Esophagus squamous epithelium (tissue), 5 donors: ENCODE measurements at regions not wholly inside any gene's neighbourhood (a gene's known extent, or its start where the extent isn't known, plus 50 kb on each side); places are given as distances from the start of the nearest gene placed in this dataset.

Source experiments
- DNase-seq: peaks from one replicate; lab custom pipeline; 2025; lab: John Stamatoyannopoulos, UW
- H3K27ac ChIP-seq, 4 donors: fragments of 200-600 bp; sonication (generic); one replicate each; pipeline ENCODE4 v1.5.1; 2016 to 2019; ENCODE audit warnings: mild to moderate bottlenecking in 1 of 4
- H3K27me3 ChIP-seq, 4 donors: fragments of 200-600 bp; sonication (generic); 1 replicate in 3 of 4; 2 replicates in 1 of 4; pipeline versions ENCODE4 v1.5.1 to v1.6.0; 2017 to 2021; ENCODE audit warnings: antibody characterized with exemption in 1 of 4
- H3K36me3 ChIP-seq, 3 donors: fragments of 200-600 bp; sonication (generic); one replicate each; pipeline ENCODE4 v1.5.1; 2016 to 2019
- H3K4me1 ChIP-seq, 3 donors: fragments of 200-600 bp; sonication (generic); one replicate each; pipeline ENCODE4 v1.5.1; 2017 to 2019
- H3K4me3 ChIP-seq, 4 donors: fragments of 200-600 bp; sonication (generic); 1 replicate in 3 of 4; 2 replicates in 1 of 4; pipeline ENCODE4 v1.5.1; 2016 to 2019; ENCODE audit warnings: mild to moderate bottlenecking in 2 of 4, moderate library complexity in 1 of 4
- H3K9me3 ChIP-seq, 3 donors: fragments of 200-600 bp; sonication (generic); one replicate each; pipeline ENCODE4 v1.5.1; 2016 to 2019
- CTCF ChIP-seq, 6 experiments: fragments of 450-650 bp in 4 of 6; fragments of 200-600 bp in 2 of 6; sonication (generic) in 2 of 6; IDR thresholded peaks; one replicate each; pipeline ENCODE4 v1.5.1; 2016 to 2019; ENCODE audit warnings: antibody characterized with exemption in 6 of 6, mild to moderate bottlenecking in 4 of 6, moderate library complexity in 4 of 6
- POLR2A ChIP-seq, 4 donors: fragments of 450-650 bp; IDR thresholded peaks; one replicate each; pipeline ENCODE4 v1.6.1; 2017; ENCODE audit warnings: antibody characterized with exemption in 4 of 4, mild to moderate bottlenecking in 4 of 4, moderate library complexity in 3 of 4
- WGBS, 2 donors: methylation state at CpG; one replicate each; pipeline ENCODE4 v1.1.5; 2018; 5-methylcytosine and 5-hydroxymethylcytosine counted together
- intact Hi-C: fragments of 100-400 bp; cut with DNase I; formaldehyde crosslinking; loops from one replicate; pipeline ENCODE4 v1.15.0; 2022
- donor health status: DM: yes; HTN: yes; CAD: no.

GRCh38 chr4:110989125-110989524 is 366.2 kb upstream of the PITX2 start:
- H3K4me1 ChIP-seq = no peaks in the 10 kb centered on the region
- no peaks in the 10 kb centered on the region for H3K36me3 ChIP-seq
- no peak overlapping the region for H3K27ac ChIP-seq
- H3K27me3 ChIP-seq = no peaks in the 10 kb centered on the region
- no peak for DNase-seq
- intact Hi-C loops = no loop called here
- no peaks in the 10 kb centered on the region for H3K9me3 ChIP-seq
- WGBS, 2 donors = 92% methylated on average over 1 of the region's 1 CpG
- TF ChIP-seq POLR2A (IDR thresholded peaks at IDR 0.05) = no peak
- no peak for TF ChIP-seq CTCF (IDR thresholded peaks at IDR 0.05)
- H3K4me3 ChIP-seq = no peak overlapping the region

- intact Hi-C loops = no loop called here
- 26 to 33% methylated on average over 2 of the region's 2 CpGs for WGBS, 2 donors
- Histone ChIP-seq H3K27ac (no peak overlapping the region), H3K4me1 (no peaks in the 10 kb centered on the region), H3K36me3 (no peaks in the 10 kb centered on the region), H3K9me3 (no peaks in the 10 kb centered on the region), H3K4me3 (no peak overlapping the region), H3K27me3 (no peaks in the 10 kb centered on the region)
- DNase-seq = no peak
- TF ChIP-seq CTCF (IDR thresholded peaks at IDR 0.05) (no peak), POLR2A (IDR thresholded peaks at IDR 0.05) (no peak)
Measured at GRCh38 chr4:110994781-110995180, 371.9 kb upstream of the PITX2 start.

- DNase-seq = no peak
- Histone ChIP-seq H3K27ac (no peak overlapping the region), H3K36me3 (no peaks in the 10 kb centered on the region), H3K27me3 (no peaks in the 10 kb centered on the region), H3K9me3 (no peaks in the 10 kb centered on the region), H3K4me3 (no peak overlapping the region), H3K4me1 (no peaks in the 10 kb centered on the region)
- intact Hi-C loops = no loop called here
- WGBS, 2 donors = 63 to 84% methylated on average over 1 of the region's 1 CpG
- TF ChIP-seq POLR2A (IDR thresholded peaks at IDR 0.05) (no peak), CTCF (IDR thresholded peaks at IDR 0.05) (no peak)
Measured at GRCh38 chr4:110998320-110998719, 375.4 kb upstream of the PITX2 start.

GRCh38 chr4:111011458-111011857 is 388.6 kb upstream of the PITX2 start:
- TF ChIP-seq CTCF (IDR thresholded peaks at IDR 0.05) = no peak
- no peak for TF ChIP-seq POLR2A (IDR thresholded peaks at IDR 0.05)

GRCh38 chr4:111013846-111014245 is 391.0 kb upstream of the PITX2 start:
- H3K36me3 ChIP-seq = no peaks in the 10 kb centered on the region
- no peak for TF ChIP-seq POLR2A (IDR thresholded peaks at IDR 0.05)
- no peak for TF ChIP-seq CTCF (IDR thresholded peaks at IDR 0.05)
- H3K9me3 ChIP-seq = no peaks in the 10 kb centered on the region
- DNase-seq = no peak
- no peaks in the 10 kb centered on the region for H3K4me1 ChIP-seq
- H3K4me3 ChIP-seq = no peak overlapping the region
- 75 to 80% methylated on average over 7 of the region's 7 CpGs for WGBS, 2 donors
- no peaks in the 10 kb centered on the region for H3K27me3 ChIP-seq
- intact Hi-C loops = no loop called here
- no peak overlapping the region for H3K27ac ChIP-seq

More at GRCh38 chr4:111011458-111011857, 388.6 kb upstream of the PITX2 start:
- Histone ChIP-seq H3K36me3 (no peaks in the 10 kb centered on the region), H3K27me3 (no peaks in the 10 kb centered on the region), H3K27ac (no peak overlapping the region), H3K9me3 (no peaks in the 10 kb centered on the region), H3K4me3 (no peak overlapping the region), H3K4me1 (no peaks in the 10 kb centered on the region)
- DNase-seq = no peak
- 93 to 96% methylated on average over 2 of the region's 2 CpGs for WGBS, 2 donors
- intact Hi-C loops = no loop called here
